ENCODE measurements at regions not wholly inside any gene's neighbourhood (a gene's known extent, or its start where the extent isn't known, plus 50 kb on each side); places are given as distances from the start of the nearest gene placed in this dataset.

DNA sequence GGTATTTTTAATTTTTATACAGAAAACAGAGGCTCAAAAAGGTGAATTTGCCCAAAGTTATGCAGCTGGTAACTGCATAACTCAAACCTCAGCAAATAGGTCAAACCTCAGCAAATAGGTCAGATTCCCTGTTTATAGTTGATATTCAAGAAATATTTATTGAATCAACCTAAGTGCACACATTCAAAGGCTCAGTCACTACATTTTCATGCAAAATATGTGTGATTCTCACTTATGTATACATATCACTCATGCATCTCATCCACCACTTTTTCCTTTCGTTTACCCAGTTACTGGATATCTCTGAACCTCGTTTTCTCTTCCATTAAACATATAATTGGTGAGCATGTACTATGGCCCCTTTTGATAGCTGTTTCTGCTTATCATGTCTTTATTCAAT, 158.3 kb upstream of the C1orf21 start:
- Mint-ChIP-seq H3K4me1 (no peaks in the 10 kb centered on the region), H3K27me3 (peaks cover 0 to 16% (median 5%) of the 10 kb centered on the region in 5 donors), H3K36me3 (peaks cover 0 to 2% (median 0%) of the 10 kb centered on the region in 3 donors), H3K9me3 (peaks cover 0 to 11% (median 1%) of the 10 kb centered on the region in 9 donors), H3K4me3 (no peak overlapping the region), H3K27ac (no peak overlapping the region)
- POLR2A ChIA-PET, result no interaction called here
- no peak for ATAC-seq
- DNase-seq, result no peak

DNA sequence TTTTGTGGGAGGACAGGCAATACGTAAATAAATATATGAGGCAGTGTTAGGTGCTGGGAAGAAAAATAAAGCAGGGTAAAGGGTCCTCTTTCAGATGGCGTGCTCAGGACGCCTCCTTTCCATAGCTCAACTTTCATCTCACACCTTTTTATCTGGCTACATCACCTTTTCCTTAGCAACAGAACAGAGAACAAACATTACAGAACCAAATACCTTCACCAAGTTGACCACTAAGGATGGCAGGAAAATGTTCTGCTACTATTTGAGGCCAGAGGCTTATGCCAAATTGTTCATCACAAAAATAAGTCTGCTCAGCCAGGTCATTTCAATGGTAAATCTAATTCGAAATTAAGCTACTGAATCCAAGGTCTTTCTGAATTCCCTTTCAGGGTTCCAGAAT, 149.2 kb upstream of the C1orf21 start:
- Mint-ChIP-seq H3K27me3 (peaks cover 9 to 21% (median 17%) of the 10 kb centered on the region in 5 donors), H3K4me3 (no peak overlapping the region), H3K36me3 (peaks cover 0 to 9% (median 0%) of the 10 kb centered on the region in 3 donors), H3K9me3 (peaks cover 0 to 11% (median 0%) of the 10 kb centered on the region in 9 donors), H3K27ac (no peak overlapping the region), H3K4me1 (no peaks in the 10 kb centered on the region)
- ATAC-seq (no peak), DNase-seq (no peak)
- POLR2A ChIA-PET, result no interaction called here

DNA sequence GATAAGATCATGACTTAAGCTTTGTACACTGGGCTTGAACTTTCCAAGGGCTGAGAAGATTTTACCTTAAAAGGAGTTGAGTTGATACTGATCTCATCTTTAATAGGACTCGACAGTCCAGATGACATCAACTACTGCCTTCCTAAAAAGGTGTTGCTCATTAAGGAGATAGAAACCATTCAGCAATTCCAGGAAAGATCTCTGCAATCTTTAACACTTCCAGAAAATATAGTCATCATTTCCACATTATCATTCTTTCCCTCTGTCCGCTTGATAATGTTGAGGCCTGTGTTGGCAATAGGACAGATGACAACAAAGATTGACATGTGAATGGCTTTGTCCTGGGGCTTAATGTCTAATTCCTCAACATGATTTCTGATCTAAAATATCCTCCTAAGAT, 145.4 kb upstream of the C1orf21 start:
- Mint-ChIP-seq H3K4me3 (no peak overlapping the region), H3K9me3 (no peaks in the 10 kb centered on the region), H3K27me3 (peaks cover 0 to 18% (median 11%) of the 10 kb centered on the region in 5 donors), H3K27ac (no peak overlapping the region), H3K36me3 (no peaks in the 10 kb centered on the region), H3K4me1 (no peaks in the 10 kb centered on the region)
- no peak for DNase-seq
- ATAC-seq, result no peak
- POLR2A ChIA-PET, result no interaction called here

DNA sequence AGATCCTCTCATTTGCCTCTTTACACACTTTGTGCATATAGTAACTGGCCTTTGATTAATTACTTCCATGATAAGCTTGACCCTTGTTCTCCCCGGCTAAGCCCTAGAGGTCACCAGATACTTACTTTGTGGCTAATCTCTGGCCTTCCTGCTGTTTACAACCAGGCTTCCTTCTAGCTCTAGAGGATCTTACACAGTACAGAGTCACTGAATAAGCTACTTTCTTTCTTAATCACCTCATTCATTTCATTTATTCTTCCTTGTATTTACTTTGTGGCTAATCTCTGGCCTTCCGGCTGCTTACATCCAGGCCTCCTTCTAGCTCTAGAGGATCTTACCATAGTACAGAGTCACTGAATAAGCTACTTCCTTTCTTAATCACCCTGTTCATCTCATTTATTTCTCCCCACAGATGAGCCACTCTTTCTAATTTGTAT, 144.3 kb upstream of the C1orf21 start:
- Mint-ChIP-seq H3K4me1 (no peaks in the 10 kb centered on the region), H3K36me3 (no peaks in the 10 kb centered on the region), H3K27me3 (peaks cover 0 to 16% (median 6%) of the 10 kb centered on the region in 5 donors), H3K27ac (no peak overlapping the region), H3K9me3 (no peaks in the 10 kb centered on the region), H3K4me3 (no peak overlapping the region)
- POLR2A ChIA-PET, result no interaction called here
- DNase-seq (no peak), ATAC-seq (no peak)

DNA sequence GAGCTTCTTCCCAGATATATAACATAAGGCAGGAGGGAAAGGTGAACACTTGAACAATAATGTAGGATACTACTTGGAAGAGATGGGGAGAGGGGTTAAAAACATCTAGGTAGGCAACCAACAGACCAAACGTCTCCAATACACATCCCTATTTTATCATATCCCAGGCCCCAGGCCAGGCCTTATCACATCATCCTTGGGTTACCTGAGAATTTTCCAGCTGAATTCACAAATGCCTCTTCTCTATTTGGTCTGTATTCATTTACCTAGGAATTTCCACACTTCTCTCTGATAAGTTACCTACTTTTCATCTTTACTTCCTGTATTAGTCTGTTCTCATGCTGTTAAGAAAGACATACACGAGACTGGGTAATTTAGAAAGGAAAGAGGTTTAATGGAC, 141.9 kb upstream of the C1orf21 start:
- ATAC-seq, result no peak
- Mint-ChIP-seq H3K27me3 (peaks cover 0 to 26% (median 10%) of the 10 kb centered on the region in 5 donors), H3K36me3 (no peaks in the 10 kb centered on the region), H3K4me3 (no peak overlapping the region), H3K9me3 (peaks cover 0 to 2% (median 0%) of the 10 kb centered on the region in 9 donors), H3K4me1 (no peaks in the 10 kb centered on the region), H3K27ac (no peak overlapping the region)
- DNase-seq, result no peak
- POLR2A ChIA-PET, result interaction anchor here (0.6 kb wide), 1 partner anchor 1314 kb away, joined by 4 read pairs; no protein-coding TSS in a partner anchor

DNA sequence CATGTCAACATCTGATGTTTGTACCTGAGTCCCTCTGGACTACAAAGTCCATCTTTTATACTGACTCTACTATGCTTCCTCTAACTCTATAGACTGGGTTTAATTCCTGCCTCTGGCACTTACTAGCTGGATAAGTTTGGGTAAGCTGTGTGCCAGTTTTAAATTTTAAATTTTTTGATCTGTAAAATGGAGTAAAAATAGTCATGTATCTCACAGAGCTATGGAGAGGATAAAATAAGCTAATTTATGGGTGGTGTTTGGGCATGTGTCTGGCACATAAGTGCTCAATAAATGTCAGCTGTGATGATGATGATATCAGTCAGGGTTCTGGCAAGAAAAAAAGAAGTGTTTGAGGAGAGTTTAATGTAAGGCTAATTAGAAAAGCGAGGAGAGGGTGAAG, 139.2 kb upstream of the C1orf21 start:
- H3K9me3 Mint-ChIP-seq, result peaks cover 0 to 2% (median 0%) of the 10 kb centered on the region in 9 donors
- H3K27ac Mint-ChIP-seq, result no peak overlapping the region
- no peaks in the 10 kb centered on the region for H3K4me1 Mint-ChIP-seq
- DNase-seq, result no peak
- POLR2A ChIA-PET, result no interaction called here
- H3K4me3 Mint-ChIP-seq, result no peak overlapping the region
- ATAC-seq, result no peak
- H3K27me3 Mint-ChIP-seq, result peaks cover 8 to 22% (median 11%) of the 10 kb centered on the region in 5 donors
- no peaks in the 10 kb centered on the region for H3K36me3 Mint-ChIP-seq

DNA sequence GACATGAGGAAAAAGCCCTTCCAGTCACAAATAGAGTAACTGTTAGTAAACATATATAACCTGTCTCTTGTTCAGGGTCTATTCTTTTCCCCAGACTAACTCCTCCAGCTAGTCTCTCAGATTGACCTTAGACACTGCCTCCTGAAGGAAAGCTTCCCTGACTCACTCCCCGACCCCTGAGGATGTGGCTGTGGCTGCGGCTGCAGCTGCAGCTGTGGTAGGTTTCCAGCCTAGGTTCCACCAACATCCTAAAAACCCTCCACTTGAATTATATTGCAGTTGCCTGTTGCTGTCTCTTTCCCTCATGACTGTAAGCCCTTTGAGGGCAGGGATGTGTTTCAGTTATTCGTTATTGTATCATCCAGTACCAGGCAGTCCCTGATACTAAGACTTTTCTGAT, 132.9 kb upstream of the C1orf21 start:
- no peak overlapping the region for H3K27ac Mint-ChIP-seq

DNA sequence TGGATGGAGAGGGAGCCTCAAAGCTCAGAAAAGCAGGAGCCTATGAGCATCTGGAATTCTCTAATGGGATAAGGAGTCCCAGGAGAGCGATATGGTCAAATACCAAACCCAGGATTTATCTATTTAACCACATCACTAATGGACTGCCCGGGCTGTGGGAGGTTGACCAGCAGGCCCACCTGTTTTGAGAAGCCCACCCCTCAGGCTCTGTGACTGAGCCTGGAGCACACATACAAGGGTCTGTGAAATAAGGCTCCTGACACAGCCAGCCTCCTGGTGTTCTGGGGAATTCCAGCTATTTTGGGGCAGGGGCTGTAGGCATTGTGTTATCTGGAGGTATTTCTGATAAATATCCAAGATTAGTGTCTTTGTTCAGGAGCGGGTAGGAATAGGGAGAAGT, 132.0 kb upstream of the C1orf21 start:
- peaks cover 0 to 9% (median 1%) of the 10 kb centered on the region in 9 donors for H3K9me3 Mint-ChIP-seq
- H3K36me3 Mint-ChIP-seq, result no peaks in the 10 kb centered on the region
- no peak overlapping the region for H3K27ac Mint-ChIP-seq
- ATAC-seq (no peak), DNase-seq (no peak)
- H3K4me1 Mint-ChIP-seq, result no peaks in the 10 kb centered on the region
- POLR2A ChIA-PET, result no interaction called here
- H3K27me3 Mint-ChIP-seq, result peaks cover 8 to 23% (median 17%) of the 10 kb centered on the region in 5 donors
- no peak overlapping the region for H3K4me3 Mint-ChIP-seq

More for the DNA sequence above, 132.9 kb upstream of the C1orf21 start:
- H3K4me1 Mint-ChIP-seq, result no peaks in the 10 kb centered on the region
- H3K36me3 Mint-ChIP-seq, result no peaks in the 10 kb centered on the region
- DNase-seq (no peak), ATAC-seq (no peak)
- peaks cover 0 to 9% (median 1%) of the 10 kb centered on the region in 9 donors for H3K9me3 Mint-ChIP-seq
- POLR2A ChIA-PET, result no interaction called here
- no peak overlapping the region for H3K4me3 Mint-ChIP-seq
- H3K27me3 Mint-ChIP-seq, result peaks cover 8 to 25% (median 17%) of the 10 kb centered on the region in 5 donors

DNA sequence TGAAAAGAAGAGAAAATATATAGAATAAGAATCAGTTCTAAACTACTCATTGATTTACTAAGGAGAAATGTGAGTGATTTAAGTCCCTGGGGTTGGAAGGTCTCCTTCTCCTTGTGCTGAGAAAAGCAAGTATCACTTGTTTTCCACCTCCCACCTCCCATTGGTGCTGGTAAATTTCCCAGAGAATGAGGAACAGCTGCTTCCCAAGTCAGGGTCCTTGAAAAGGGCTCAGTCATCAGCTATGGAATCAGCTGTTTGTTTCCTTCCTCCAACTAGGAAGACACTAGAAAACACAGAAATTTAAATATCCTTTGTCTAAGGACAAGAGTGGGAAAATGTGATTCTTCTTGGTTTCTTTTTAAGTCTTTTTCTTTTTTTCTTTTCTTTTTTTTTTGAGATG, 131.3 kb upstream of the C1orf21 start:
- H3K27me3 Mint-ChIP-seq, result peaks cover 12 to 22% (median 18%) of the 10 kb centered on the region in 5 donors
- no peak for ATAC-seq
- no peaks in the 10 kb centered on the region for H3K4me1 Mint-ChIP-seq
- H3K36me3 Mint-ChIP-seq, result no peaks in the 10 kb centered on the region
- POLR2A ChIA-PET, result no interaction called here
- peaks cover 0 to 9% (median 1%) of the 10 kb centered on the region in 9 donors for H3K9me3 Mint-ChIP-seq
- no peak overlapping the region for H3K27ac Mint-ChIP-seq
- H3K4me3 Mint-ChIP-seq, result no peak overlapping the region
- DNase-seq, result no peak

DNA sequence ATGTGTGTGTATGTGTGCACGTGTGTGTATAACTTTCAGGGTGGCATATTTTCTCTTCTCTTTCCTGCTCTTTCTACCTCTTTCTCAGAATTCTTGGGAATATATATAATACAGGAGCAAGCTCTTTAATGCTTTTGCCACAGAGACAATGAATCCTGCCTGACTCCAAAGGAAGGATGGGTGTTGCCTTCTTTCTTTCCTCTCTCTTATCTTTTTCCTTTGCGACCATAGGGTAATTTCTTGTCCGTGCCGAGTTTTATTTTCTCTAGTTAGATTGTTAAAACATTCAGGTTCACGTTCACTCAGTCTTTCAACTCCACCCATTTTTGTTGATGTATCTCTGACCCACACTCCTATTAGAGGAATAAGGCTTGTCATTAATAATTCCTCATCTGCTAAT, 129.0 kb upstream of the C1orf21 start:
- Mint-ChIP-seq H3K4me3 (no peak overlapping the region), H3K9me3 (peaks cover 0 to 9% (median 1%) of the 10 kb centered on the region in 9 donors)

DNA sequence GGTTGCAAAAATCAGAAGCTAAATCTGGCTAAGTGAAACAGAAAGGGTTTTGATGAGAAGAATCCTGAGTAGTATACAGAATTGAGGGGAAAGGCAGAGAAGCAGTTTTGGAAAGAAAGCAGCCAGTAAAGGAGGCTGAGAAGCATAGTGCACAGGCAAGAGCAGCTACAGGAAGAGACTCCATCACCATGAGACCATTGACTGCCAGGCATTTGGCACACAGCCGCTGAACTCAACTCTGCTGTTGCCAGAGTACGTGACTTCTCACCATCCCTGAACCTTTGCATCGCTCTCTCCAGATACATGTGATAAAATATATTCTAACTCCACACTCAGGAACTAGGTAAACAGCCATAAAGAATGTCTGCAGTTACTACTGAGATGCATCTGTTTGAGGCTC, 128.3 kb upstream of the C1orf21 start:
- H3K36me3 Mint-ChIP-seq, result no peaks in the 10 kb centered on the region
- peaks cover 6 to 27% (median 20%) of the 10 kb centered on the region in 5 donors for H3K27me3 Mint-ChIP-seq
- POLR2A ChIA-PET, result no interaction called here
- H3K27ac Mint-ChIP-seq, result no peak overlapping the region
- no peak overlapping the region for H3K4me3 Mint-ChIP-seq
- DNase-seq (no peak), ATAC-seq (no peak)
- H3K9me3 Mint-ChIP-seq, result peaks cover 0 to 9% (median under 1%) of the 10 kb centered on the region in 9 donors
- H3K4me1 Mint-ChIP-seq, result no peaks in the 10 kb centered on the region

More for the DNA sequence above, 129.0 kb upstream of the C1orf21 start:
- POLR2A ChIA-PET, result no interaction called here
- H3K27me3 Mint-ChIP-seq, result peaks cover 6 to 27% (median 21%) of the 10 kb centered on the region in 5 donors
- no peaks in the 10 kb centered on the region for H3K36me3 Mint-ChIP-seq
- DNase-seq (no peak), ATAC-seq (no peak)
- no peak overlapping the region for H3K27ac Mint-ChIP-seq
- no peaks in the 10 kb centered on the region for H3K4me1 Mint-ChIP-seq

DNA sequence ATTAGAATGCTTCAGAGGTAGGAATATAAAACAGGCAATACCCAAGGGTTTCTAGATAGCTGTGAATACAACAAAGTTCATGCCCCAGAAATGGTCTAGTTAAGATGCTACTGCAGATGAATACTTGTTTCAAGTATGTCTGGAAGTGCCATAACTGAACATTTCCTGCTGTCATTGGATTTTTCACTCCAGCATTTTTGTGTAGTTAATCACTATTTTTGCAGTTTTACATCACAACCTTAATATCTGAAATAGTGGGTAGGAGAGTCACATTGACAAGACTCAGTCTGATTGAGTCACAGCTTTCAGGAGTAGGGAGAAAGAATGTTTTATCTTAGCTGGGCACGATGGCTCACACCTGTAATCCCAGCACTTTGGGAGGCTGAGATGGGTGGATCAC, 126.4 kb upstream of the C1orf21 start:
- no peak for ATAC-seq
- Mint-ChIP-seq H3K27ac (no peak overlapping the region), H3K9me3 (peaks cover 0 to 9% (median 0%) of the 10 kb centered on the region in 9 donors), H3K27me3 (peaks cover 6 to 29% (median 19%) of the 10 kb centered on the region in 5 donors), H3K4me3 (no peak overlapping the region), H3K36me3 (no peaks in the 10 kb centered on the region), H3K4me1 (no peaks in the 10 kb centered on the region)
- POLR2A ChIA-PET, result no interaction called here
- DNase-seq, result no peak

DNA sequence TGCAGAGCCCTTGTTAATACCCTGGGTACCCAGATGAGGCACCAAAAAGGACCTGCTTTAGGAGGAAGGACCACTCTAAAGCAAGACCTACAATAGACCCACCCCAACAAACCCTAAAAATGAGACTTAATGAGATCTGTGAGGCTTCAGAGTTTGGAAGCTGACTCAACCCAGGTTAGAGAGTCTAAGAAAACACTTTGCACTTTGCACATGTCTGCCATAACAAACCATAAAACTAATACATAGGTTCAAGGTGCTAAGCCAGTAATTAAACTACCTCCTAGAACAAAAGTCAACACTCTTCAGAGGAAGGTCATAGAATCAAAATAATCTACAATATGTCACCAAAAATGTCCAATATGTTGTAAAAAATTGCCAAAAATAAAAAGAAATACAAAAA, 124.7 kb upstream of the C1orf21 start:
- H3K27ac Mint-ChIP-seq, result no peak overlapping the region

DNA sequence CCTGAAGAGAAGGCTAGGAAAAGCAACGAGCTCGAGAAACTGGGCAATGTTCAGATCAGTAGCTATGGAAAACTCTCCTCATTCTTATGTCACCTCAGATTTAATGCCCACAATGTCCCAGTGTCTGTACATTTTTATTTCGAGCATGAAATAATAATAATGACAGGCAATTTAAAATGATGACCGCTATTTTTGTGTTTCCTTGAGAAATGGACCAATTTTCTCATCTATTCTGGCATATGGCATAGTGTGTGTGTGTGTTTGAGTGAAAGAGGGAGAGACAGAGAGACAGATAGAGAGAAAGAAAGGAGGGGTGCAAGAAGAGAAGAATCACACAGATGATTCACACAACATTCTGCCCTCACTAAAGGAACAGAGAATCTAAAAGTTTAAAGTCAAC, 119.1 kb upstream of the C1orf21 start:
- POLR2A ChIA-PET, result no interaction called here

More for the DNA sequence above, 124.7 kb upstream of the C1orf21 start:
- ATAC-seq (no peak), DNase-seq (no peak)
- peaks cover 0 to 2% (median 0%) of the 10 kb centered on the region in 9 donors for H3K9me3 Mint-ChIP-seq
- POLR2A ChIA-PET, result no interaction called here
- no peaks in the 10 kb centered on the region for H3K4me1 Mint-ChIP-seq
- H3K4me3 Mint-ChIP-seq, result no peak overlapping the region
- peaks cover 6 to 24% (median 16%) of the 10 kb centered on the region in 5 donors for H3K27me3 Mint-ChIP-seq
- H3K36me3 Mint-ChIP-seq, result no peaks in the 10 kb centered on the region

More for the DNA sequence above, 119.1 kb upstream of the C1orf21 start:
- Mint-ChIP-seq H3K4me3 (no peak overlapping the region), H3K9me3 (no peaks in the 10 kb centered on the region), H3K27me3 (peaks cover 1 to 12% (median 6%) of the 10 kb centered on the region in 5 donors), H3K4me1 (no peaks in the 10 kb centered on the region), H3K36me3 (no peaks in the 10 kb centered on the region), H3K27ac (no peak overlapping the region)
- ATAC-seq (no peak), DNase-seq (no peak)
